CD14-positive monocyte (primary cell): ENCODE measurements at regions not wholly inside any gene's neighbourhood (a gene's known extent, or its start where the extent isn't known, plus 50 kb on each side); places are given as distances from the start of the nearest gene placed in this dataset.

Source experiments
- DNase-seq, 3 donors: peaks; one replicate each; pipeline ENCODE4 v3.0.0-alpha.2; 2011 to 2022
- H2AFZ ChIP-seq: 2 replicates; pipeline ENCODE4 v1.6.0; 2012; ENCODE audit warnings: mild to moderate bottlenecking, low read depth, low read length, inconsistent platforms; ENCODE audit not compliant: insufficient read depth, poor library complexity, severe bottlenecking
- H3K27ac ChIP-seq, 2 donors: 1 replicate in 1 of 2; 2 replicates in 1 of 2; pipeline ENCODE4 v1.5.1; 2012 to 2013; ENCODE audit warnings: low read length in 2 of 2, control low read depth in 1 of 2, inconsistent platforms in 1 of 2, low read depth in 1 of 2, mild to moderate bottlenecking in 1 of 2
- H3K27me3 ChIP-seq, 2 donors: one replicate each; pipeline versions ENCODE4 v1.6.0 to v1.6.1; 2011 to 2013; ENCODE audit warnings: low read length in 2 of 2; ENCODE audit not compliant: control insufficient read depth in 2 of 2, insufficient read depth in 2 of 2
- H3K36me3 ChIP-seq, 2 donors: replicated peaks in 1 of 2; 1 replicate in 1 of 2; 2 replicates in 1 of 2; pipeline versions ENCODE4 v1.5.1 to v1.6.1; 2012 to 2013; ENCODE audit warnings: low read length in 2 of 2, control low read depth in 1 of 2, inconsistent platforms in 1 of 2, mild to moderate bottlenecking in 1 of 2; ENCODE audit not compliant: insufficient read depth in 2 of 2, control insufficient read depth in 1 of 2
- H3K4me1 ChIP-seq, 2 donors: 1 replicate in 1 of 2; 2 replicates in 1 of 2; pipeline versions ENCODE4 v1.5.1 to v1.6.1; 2012 to 2013; ENCODE audit warnings: low read length in 2 of 2, control low read depth in 1 of 2, inconsistent platforms in 1 of 2, mild to moderate bottlenecking in 1 of 2, moderate library complexity in 1 of 2; ENCODE audit not compliant: insufficient read depth in 2 of 2, control insufficient read depth in 1 of 2
- H3K4me2 ChIP-seq: replicated peaks from 2 replicates; pipeline ENCODE3; 2012; ENCODE audit warnings: low read length, moderate library complexity, mild to moderate bottlenecking; ENCODE audit not compliant: poor library complexity, severe bottlenecking; ENCODE audit errors: extremely low read depth
- H3K4me3 ChIP-seq, 3 experiments: fragments of 200-600 bp in 1 of 3; sonication (generic) in 1 of 3; replicated peaks in 1 of 3; 1 replicate in 2 of 3; 2 replicates in 1 of 3; pipeline ENCODE4 v1.5.1; 2011 to 2013; ENCODE audit warnings: low read length in 3 of 3, mild to moderate bottlenecking in 3 of 3, control low read depth in 2 of 3, low read depth in 2 of 3, inconsistent platforms in 1 of 3, moderate library complexity in 1 of 3
- H3K79me2 ChIP-seq: 2 replicates; pipeline ENCODE4 v1.6.0; 2012; ENCODE audit warnings: mild to moderate bottlenecking, control low read depth, inconsistent platforms, low read length, moderate library complexity; ENCODE audit not compliant: insufficient read depth
- H3K9ac ChIP-seq: 2 replicates; pipeline ENCODE4 v1.6.0; 2017; ENCODE audit warnings: low read length, mild to moderate bottlenecking; ENCODE audit not compliant: insufficient read depth, poor library complexity, severe bottlenecking
- H3K9me3 ChIP-seq, 2 donors: replicated peaks in 1 of 2; 1 replicate in 1 of 2; 2 replicates in 1 of 2; pipeline versions ENCODE4 v1.5.1 to v1.6.1; 2012 to 2013; ENCODE audit warnings: low read length in 2 of 2, control low read depth in 1 of 2; ENCODE audit not compliant: control insufficient read depth in 1 of 2, insufficient read depth in 1 of 2
- H4K20me1 ChIP-seq: 2 replicates; pipeline ENCODE4 v1.6.0; 2012; ENCODE audit warnings: mild to moderate bottlenecking, low read length, control low read depth, moderate library complexity; ENCODE audit not compliant: insufficient read depth
- H3K27ac Mint-ChIP-seq, 7 donors: one replicate each; pipeline ENCODE4 v1.8.0; 2020; ENCODE audit warnings: mild to moderate bottlenecking in 7 of 7, mixed read lengths in 7 of 7, moderate library complexity in 6 of 7, inconsistent platforms in 2 of 7
- H3K27me3 Mint-ChIP-seq, 3 donors: one replicate each; pipeline ENCODE4 v1.8.0; 2021 to 2022; ENCODE audit warnings: low read depth in 3 of 3, mild to moderate bottlenecking in 3 of 3, mixed read lengths in 3 of 3, moderate library complexity in 3 of 3, inconsistent platforms in 1 of 3
- H3K36me3 Mint-ChIP-seq, 2 donors: one replicate each; pipeline ENCODE4 v1.8.0; 2020; ENCODE audit warnings: mixed read lengths in 2 of 2, inconsistent platforms in 1 of 2, mild to moderate bottlenecking in 1 of 2
- H3K4me1 Mint-ChIP-seq: one replicate; pipeline ENCODE4 v1.8.0; 2020; ENCODE audit warnings: mild to moderate bottlenecking, mixed read lengths
- H3K4me3 Mint-ChIP-seq, 2 donors: one replicate each; pipeline ENCODE4 v1.8.0; 2020; ENCODE audit warnings: mild to moderate bottlenecking in 2 of 2, mixed read lengths in 2 of 2, moderate library complexity in 1 of 2
- H3K9me3 Mint-ChIP-seq, 7 donors: one replicate each; pipeline ENCODE4 v1.8.0; 2020 to 2022; ENCODE audit warnings: mixed read lengths in 7 of 7, mild to moderate bottlenecking in 6 of 7, moderate library complexity in 6 of 7, inconsistent platforms in 2 of 7
- CTCF ChIP-seq: fragments of 200-600 bp; IDR thresholded peaks from one replicate; pipeline ENCODE4 v1.8.0; 2022; ENCODE audit warnings: antibody characterized with exemption, mild to moderate bottlenecking
- WGBS: methylation state at CpG from one replicate; pipeline ENCODE4 v1.1.5; 2013; ENCODE audit warnings: missing lambda C conversion rate; ENCODE audit not compliant: insufficient coverage; 5-methylcytosine and 5-hydroxymethylcytosine counted together
- intact Hi-C, 2 donors: fragments of 100-400 bp; cut with micrococcal nuclease; formaldehyde crosslinking; loops; one replicate each; pipeline versions ENCODE4 v1.15.0 to v1.15.1; 2023

- Mint-ChIP-seq H3K27ac (peak overlapping the region in 5 of 7 donors; percentile 26 to 74 (median 46)), H3K4me1 (peaks cover 70% of the 10 kb centered on the region), H3K36me3 (peaks cover 5 to 14% of the 10 kb centered on the region in 2 donors), H3K9me3 (peaks cover 5 to 13% (median 12%) of the 10 kb centered on the region in 7 donors), H3K27me3 (peaks cover 0 to 1% (median 0%) of the 10 kb centered on the region in 3 donors), H3K4me3 (no peak overlapping the region)
- Histone ChIP-seq H3K27ac (peak overlapping the region in 1 of 2 donors; percentile 17), H3K4me3 (no peak overlapping the region), H2AFZ (no peak overlapping the region), H3K27me3 (no peaks in the 10 kb centered on the region), H3K4me1 (peaks cover 65 to 79% of the 10 kb centered on the region in 2 donors), H3K4me2 (no peak overlapping the region), H4K20me1 (no peaks in the 10 kb centered on the region), H3K79me2 (no peaks in the 10 kb centered on the region), H3K9ac (no peak overlapping the region), H3K36me3 (no peaks in the 10 kb centered on the region), H3K9me3 (peaks cover 8 to 10% of the 10 kb centered on the region in 2 donors)
- intact Hi-C loops = no loop called here
- no peak for DNase-seq
- no peak for TF ChIP-seq CTCF
- WGBS = 80% methylated on average over 2 of the region's 5 CpGs
These were observed 360.4 kb upstream of the JARID2 start for GRCh38 chr6:14885498-14885897.

GRCh38 chr6:14887181-14887580, 358.7 kb upstream of the JARID2 start:
- Mint-ChIP-seq H3K9me3 (peaks cover 5 to 21% (median 16%) of the 10 kb centered on the region in 7 donors), H3K36me3 (peaks cover 8 to 14% of the 10 kb centered on the region in 2 donors), H3K4me3 (no peak overlapping the region), H3K27me3 (peaks cover 0 to 3% (median 1%) of the 10 kb centered on the region in 3 donors), H3K27ac (peak overlapping the region in 1 of 7 donors; percentile 31), H3K4me1 (peaks cover 62% of the 10 kb centered on the region)
- peaks cover 50 to 62% of the 10 kb centered on the region in 2 donors for H3K4me1 ChIP-seq
- H3K79me2 ChIP-seq = no peaks in the 10 kb centered on the region
- intact Hi-C loops = no loop called here
- WGBS = 100% methylated on average over 2 of the region's 3 CpGs
- H3K9ac ChIP-seq = no peak overlapping the region
- H3K36me3 ChIP-seq = no peaks in the 10 kb centered on the region
- H2AFZ ChIP-seq = no peak overlapping the region
- no peak overlapping the region for H3K4me2 ChIP-seq
- no peak overlapping the region for H3K27ac ChIP-seq
- no peak for TF ChIP-seq CTCF
- H3K4me3 ChIP-seq = no peak overlapping the region
- no peaks in the 10 kb centered on the region for H3K27me3 ChIP-seq
- no peaks in the 10 kb centered on the region for H4K20me1 ChIP-seq
- peaks cover 8 to 14% of the 10 kb centered on the region in 2 donors for H3K9me3 ChIP-seq
- DNase-seq = no peak
